Hypothalamus (tissue), 51 donors: ENCODE measurements at regions not wholly inside any gene's neighbourhood (a gene's known extent, or its start where the extent isn't known, plus 50 kb on each side); places are given as distances from the start of the nearest gene placed in this dataset.

ENCODE experiments used
- DNase-seq, 51 donors: peaks; one replicate each; lab custom pipeline; 2025; lab: John Stamatoyannopoulos, UW

DNA sequence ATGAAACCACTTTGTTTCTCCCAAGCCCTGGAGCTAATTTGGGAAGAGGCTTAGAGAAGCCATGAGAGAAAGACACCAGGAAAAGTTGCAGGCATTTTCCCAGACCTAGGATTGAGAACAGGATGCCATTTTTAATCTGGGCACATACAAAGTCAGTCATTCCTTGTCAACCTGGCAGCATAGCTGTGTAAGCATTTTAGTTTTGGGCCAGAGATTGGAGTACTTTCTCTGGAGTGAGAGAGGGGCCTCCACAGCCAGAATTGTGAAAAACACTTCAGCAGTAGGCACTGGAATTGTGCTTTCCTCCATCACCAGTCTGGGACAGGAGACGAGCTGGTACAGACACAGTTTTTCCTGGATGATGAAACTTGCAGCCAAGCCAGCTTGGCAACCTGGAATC is 390.3 kb upstream of the DMAC1 start:
- no peak for DNase-seq

- DNase-seq, result peak in 1 of 51 donors; percentile 9
These were observed 389.3 kb upstream of the DMAC1 start for GRCh38 chr9:8188723-8189407.

DNA sequence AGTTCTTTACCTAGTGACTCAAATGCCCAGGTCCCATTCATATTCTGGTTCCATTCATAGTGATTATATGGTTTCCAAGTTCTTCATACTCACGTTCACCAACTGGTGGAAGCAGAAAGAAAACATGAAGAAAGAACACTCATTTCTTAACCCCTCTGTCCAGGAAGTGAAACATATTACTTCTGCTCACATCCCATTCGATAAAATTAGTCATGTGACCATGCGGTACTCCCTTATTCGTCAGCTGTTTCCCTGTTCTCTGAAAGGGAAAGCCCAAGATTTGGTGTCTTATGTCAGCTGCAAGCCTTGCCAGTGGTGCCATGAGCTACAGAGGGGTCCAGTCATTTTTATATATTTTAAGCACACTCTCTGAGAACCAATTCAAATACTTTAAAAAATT is 387.0 kb upstream of the DMAC1 start:
- no peak for DNase-seq

- no peak for DNase-seq
These were observed 384.0 kb upstream of the DMAC1 start for GRCh38 chr9:8183618-8184017.

DNA sequence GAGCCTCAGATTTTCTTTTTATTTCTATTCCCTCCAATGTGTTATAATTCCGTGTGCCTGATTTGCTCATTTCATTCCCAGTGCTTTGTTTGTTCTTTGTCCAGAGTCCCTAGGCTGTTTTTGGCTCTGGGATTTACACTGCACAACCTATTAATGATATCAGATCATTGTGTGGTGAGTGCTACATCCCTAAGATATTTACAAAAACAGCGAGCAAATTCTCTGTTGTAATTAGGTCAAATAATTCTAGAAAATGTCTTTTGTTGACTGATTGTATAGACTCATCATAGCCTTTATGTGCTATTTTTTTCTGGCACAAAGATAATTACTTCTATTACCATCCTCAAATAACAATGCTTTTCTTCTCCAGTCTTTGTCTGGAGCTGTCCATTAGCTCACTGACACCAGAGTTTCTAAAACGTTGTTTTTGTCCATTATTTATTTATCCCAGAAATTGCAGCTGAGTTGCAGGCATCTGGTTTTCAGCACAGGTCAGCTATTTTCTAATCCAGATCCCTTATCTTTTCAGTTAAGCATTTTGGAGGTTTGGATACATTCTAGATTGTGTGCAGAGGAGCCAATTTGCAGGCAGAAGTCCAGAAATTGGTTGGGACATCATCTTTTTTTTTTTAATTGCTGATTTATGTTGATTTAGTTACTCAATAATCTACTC is 379.9 kb upstream of the DMAC1 start:
- DNase-seq, result peak in 1 of 51 donors; percentile 67

- DNase-seq, result no peak
These were observed 372.4 kb upstream of the DMAC1 start for GRCh38 chr9:8172000-8172399.

GRCh38 chr9:8168916-8169438 is 369.4 kb upstream of the DMAC1 start:
- DNase-seq, result no peak

GRCh38 chr9:8160787-8161186 is 361.2 kb upstream of the DMAC1 start:
- no peak for DNase-seq

DNA sequence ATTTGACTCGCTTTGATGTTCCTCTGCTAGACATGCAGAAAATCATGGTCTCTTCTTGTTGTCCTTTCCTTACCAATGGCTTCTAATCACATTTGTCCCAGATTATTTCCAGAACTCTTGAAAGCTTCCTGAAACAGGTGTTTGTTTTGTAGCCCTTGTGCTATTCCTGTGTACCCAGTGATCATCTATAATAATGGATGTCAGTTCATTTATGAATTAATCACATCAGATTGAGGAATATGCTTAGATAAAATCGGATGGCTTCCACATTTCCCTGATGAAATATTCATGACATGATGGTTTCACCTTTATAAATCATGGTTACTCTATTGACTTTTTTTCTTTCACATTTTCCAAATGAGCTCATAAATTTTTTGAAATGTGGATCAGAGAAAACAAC is 359.0 kb upstream of the DMAC1 start:
- no peak for DNase-seq

DNA sequence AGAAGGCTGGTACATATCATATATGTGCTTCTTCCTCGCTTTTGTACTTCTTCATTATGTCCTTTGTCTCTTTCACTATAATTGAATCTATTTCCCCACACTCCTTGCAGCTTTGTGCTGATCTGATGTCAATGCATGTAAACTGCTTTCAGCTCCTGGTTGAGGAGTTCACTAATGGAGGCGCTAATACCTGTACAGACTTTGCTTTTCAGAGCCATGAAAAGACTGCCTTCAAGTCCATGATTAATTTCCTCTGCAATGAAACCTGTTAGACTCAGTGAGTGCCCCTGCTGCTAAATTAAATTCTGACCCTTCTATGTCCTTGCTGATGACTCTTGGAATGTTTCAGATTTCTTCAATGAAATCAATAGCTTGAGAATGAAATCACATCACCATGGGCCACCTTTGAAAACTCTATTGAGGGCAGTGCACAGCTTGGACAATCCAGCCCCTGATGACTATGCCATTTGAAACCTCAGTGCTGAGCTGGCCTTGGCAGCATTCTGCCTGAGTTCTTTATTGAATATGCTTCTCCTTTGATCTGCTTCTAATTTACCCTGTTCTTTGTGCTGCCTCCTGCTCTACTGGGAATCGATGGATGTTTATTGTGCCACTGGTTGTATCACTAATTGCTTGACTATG is 358.2 kb upstream of the DMAC1 start:
- no peak for DNase-seq

- peak in 2 of 51 donors; percentile 2 to 8 for DNase-seq
These were observed 356.8 kb upstream of the DMAC1 start for GRCh38 chr9:8156346-8156745.

DNA sequence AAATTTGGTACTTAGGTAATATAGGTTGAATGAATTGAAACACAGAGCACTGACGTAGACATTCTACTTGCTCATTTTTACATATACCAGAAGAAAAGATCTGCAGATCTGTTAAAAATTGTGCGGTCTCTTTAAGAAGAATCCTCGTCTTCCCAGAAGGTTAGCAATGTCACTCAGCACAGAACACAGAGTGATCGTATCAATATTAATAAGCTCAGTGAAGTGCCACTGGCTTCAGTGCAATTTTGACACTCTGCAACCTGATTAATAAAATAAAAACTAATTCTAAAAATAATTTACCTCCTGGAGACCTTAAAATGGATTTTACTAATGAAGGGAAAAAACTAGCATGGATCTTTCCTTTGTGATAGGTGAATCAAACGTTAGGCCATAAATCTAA is 356.1 kb upstream of the DMAC1 start:
- DNase-seq, result no peak

GRCh38 chr9:8143677-8144076 is 344.1 kb upstream of the DMAC1 start:
- no peak for DNase-seq

DNA sequence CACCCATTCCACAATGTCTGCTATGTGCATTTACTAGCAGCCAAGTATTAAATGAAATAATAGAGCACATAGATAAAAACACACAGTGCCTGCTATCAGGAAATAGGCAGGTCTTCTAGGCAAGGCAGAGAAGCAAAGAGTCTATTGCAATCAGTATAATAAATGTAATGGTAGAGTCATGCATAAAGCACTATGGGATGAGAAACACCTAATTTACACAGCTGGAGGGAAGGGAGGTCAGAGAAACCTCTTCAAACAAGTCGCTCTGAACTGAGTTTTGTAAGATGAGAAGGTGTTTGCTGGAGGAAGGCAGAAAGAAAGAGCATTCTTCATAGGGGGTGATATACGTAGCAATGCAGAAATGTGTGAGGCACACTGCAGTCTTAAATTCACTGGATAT is 341.0 kb upstream of the DMAC1 start:
- no peak for DNase-seq

GRCh38 chr9:8139756-8140155 is 340.2 kb upstream of the DMAC1 start:
- no peak for DNase-seq

GRCh38 chr9:8136477-8136876 is 336.9 kb upstream of the DMAC1 start:
- no peak for DNase-seq

GRCh38 chr9:8134635-8135034 is 335.1 kb upstream of the DMAC1 start:
- DNase-seq, result peak in 1 of 51 donors; percentile 5

DNA sequence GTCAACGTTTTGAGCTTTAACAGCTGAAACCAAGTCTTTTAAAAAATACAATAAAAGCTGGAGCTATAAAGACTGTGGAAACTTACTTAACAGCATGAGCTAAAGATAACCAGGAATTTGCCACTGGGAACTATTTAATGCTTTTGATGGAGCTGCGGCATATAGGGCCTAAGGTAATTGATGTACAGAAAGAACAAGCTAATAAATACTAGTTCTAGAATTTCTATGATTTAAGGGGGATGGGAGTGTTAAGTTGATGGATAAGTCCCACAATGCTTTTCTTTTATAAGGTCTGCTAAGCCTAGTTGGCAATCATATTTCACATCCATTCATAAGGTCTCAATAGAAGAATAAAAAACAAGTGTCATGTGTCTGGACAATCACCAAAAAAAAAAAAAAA is 334.0 kb upstream of the DMAC1 start:
- DNase-seq, result no peak

DNA sequence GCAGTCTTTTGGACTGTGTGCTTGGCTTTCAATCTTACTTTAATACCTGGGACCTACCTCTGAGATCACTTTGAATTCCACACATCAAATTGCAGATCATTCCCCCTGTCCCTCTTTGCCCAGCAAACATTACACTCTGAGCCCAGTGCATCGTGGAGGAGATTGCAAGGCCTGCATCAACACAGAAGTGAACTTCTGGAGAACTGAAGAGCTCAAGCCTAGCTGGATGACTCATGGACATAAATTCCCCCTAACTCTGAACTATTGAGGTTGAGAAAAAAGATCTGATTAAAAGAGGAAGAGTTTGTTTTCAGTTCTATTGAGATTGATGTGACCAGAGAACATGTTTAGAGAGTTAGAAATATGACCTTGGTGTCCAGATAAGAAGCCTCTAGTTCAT is 316.0 kb upstream of the DMAC1 start:
- DNase-seq, result no peak

- no peak for DNase-seq
These were observed 315.2 kb upstream of the DMAC1 start for GRCh38 chr9:8114826-8115225.

DNA sequence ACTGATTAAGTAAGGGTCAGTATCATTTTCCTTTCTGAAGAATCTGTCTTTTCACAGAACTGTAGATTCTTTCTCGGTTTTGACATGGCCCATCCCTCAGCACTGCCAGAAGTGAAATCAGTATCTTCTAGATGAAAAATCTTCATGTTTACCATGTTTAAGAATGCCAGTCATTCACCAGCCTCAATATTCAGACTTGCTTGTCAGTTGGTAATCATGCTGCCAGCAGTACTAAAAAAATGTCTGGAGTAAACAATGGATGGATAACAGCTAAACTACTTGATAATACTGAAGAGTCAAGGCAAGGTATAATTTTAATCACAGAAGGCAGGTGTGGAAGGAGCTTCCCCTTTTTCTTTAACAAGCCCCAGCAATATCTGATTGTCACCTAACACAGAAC is 306.8 kb upstream of the DMAC1 start:
- no peak for DNase-seq

DNA sequence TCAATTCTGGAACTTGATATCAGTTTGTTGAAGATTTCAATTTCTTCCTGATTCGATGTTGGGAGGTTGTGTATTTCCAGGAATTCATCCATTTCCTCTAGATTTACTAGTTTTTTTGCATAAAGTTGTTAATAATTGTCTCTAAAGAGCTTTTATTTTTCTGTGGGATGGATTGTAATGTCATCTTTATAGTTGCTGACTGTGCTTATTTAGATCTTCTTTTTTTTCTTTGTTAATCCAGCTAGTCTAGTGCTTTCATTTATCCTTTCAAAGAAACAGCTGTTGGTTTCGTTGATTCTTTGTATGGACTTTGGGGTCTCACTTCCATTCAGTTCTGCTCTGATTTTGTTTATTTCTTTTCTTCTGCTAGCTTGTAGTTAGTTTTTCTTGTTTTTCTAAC is 302.0 kb upstream of the DMAC1 start:
- no peak for DNase-seq
